22Rv1 (cell line): ENCODE measurements at regions not wholly inside any gene's neighbourhood (a gene's known extent, or its start where the extent isn't known, plus 50 kb on each side); places are given as distances from the start of the nearest gene placed in this dataset.

Source experiments
- CTCF ChIP-seq: fragments of 450-650 bp; IDR thresholded peaks from 2 replicates; pipeline ENCODE4 v1.5.1; 2017; ENCODE audit warnings: mild to moderate bottlenecking
- ZFX ChIP-seq: fragments of 450-650 bp; IDR thresholded peaks from 2 replicates; pipeline ENCODE4 v1.6.1; 2017; ENCODE audit warnings: antibody characterized with exemption, borderline replicate concordance

DNA sequence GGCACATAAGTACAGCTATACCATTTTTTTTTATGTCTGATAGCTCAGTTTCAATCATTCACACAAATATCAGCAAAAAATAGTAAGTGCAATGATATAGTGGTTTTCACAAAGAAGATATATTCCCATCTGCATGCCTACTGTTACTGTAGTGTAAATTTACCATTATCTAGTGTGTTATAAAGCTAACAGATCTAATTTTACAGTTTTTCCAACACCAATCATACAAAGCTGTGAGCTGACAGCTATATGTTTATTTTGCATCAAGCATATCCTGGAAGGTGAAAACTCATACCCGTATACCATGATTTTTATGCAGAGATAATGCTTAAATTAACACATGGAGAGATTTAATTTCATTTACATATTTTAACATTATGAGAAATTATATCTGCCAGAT is 89.9 kb upstream of the HAPLN1 start:
- TF ChIP-seq ZFX, result no peak
- no peak for TF ChIP-seq CTCF
